HCT116 (cell line): ENCODE measurements at regions not wholly inside any gene's neighbourhood (a gene's known extent, or its start where the extent isn't known, plus 50 kb on each side); places are given as distances from the start of the nearest gene placed in this dataset.

Experiments used
- ATAC-seq: fragments of 200-7000 bp; cut with Tn5 transposase; 2 replicates; pipeline ENCODE4 v1.9.1; 2020; ENCODE audit warnings: mild to moderate bottlenecking, moderate library complexity
- BruUV-seq: library from RNA; stranded (reverse); fragments of 400-500 nt; replicated peaks from 2 replicates; lab custom pipeline; 2021; lab: Mats Ljungman, UMichigan
- CTCF ChIA-PET: fragments of 300-600 bp; sonication (Branson Sonifier 250); formaldehyde crosslinking; loops from one replicate; lab custom pipeline; 2021; ENCODE audit warnings: antibody characterized with exemption; lab: Charles Lee
- POLR2A ChIA-PET: fragments of 300-600, 350-600 bp; sonication (Branson Sonifier 250); formaldehyde crosslinking; loops from one replicate; lab custom pipeline; 2021; ENCODE audit warnings: antibody characterized with exemption; lab: Charles Lee
- RAD21 ChIA-PET, 2 experiments: fragments of 300-600 bp; sonication (Branson Sonifier 250); formaldehyde crosslinking; loops; one replicate each; lab custom pipeline; 2023; ENCODE audit warnings: low total read pairs in 2 of 2; ENCODE audit not compliant: uncharacterized antibody in 2 of 2, unreplicated experiment in 2 of 2, low non-redundant PET in 1 of 2; lab: Charles Lee
- DNase-seq: peaks from one replicate; pipeline ENCODE4 v3.0.0-alpha.2; 2010; ENCODE audit warnings: low read depth, low spot score
- H2AFZ ChIP-seq: fragments of 200-600 bp; shearing (Covaris generic), sonication (generic); 2 replicates; pipeline ENCODE4 v1.6.1; 2017; ENCODE audit warnings: low read depth, mixed run types, mixed read lengths, antibody characterized with exemption, low read length; ENCODE audit not compliant: poor library complexity, severe bottlenecking
- H3K27ac ChIP-seq: 2 replicates; pipeline ENCODE4 v1.5.1; 2012; ENCODE audit warnings: low read depth, low read length
- H3K27me3 ChIP-seq: fragments of 200-600 bp; sonication (generic); 2 replicates; pipeline ENCODE4 v1.6.1; 2016; ENCODE audit warnings: mixed run types, low read length, mixed read lengths; ENCODE audit not compliant: insufficient read depth
- H3K36me3 ChIP-seq, 2 experiments: fragments of 200-500 bp in 1 of 2; fragments of 200-600 bp in 1 of 2; sonication (Bioruptor generic) in 1 of 2; sonication (generic) in 1 of 2; 2 replicates each; pipeline versions ENCODE4 v1.5.1 to v1.6.1; 2014 to 2016; ENCODE audit warnings: low read length in 2 of 2, inconsistent platforms in 1 of 2, mixed read lengths in 1 of 2, mixed run types in 1 of 2; ENCODE audit not compliant: insufficient read depth in 2 of 2, control insufficient read depth in 1 of 2
- H3K4me1 ChIP-seq, 2 experiments: fragments of 200-600 bp in 1 of 2; sonication (generic) in 1 of 2; 2 replicates each; pipeline versions ENCODE4 v1.5.1 to v1.6.1; 2012 to 2017; ENCODE audit warnings: low read length in 2 of 2, inconsistent platforms in 1 of 2, mild to moderate bottlenecking in 1 of 2, mixed read lengths in 1 of 2, mixed run types in 1 of 2, moderate library complexity in 1 of 2; ENCODE audit not compliant: insufficient read depth in 2 of 2, control insufficient read depth in 1 of 2
- H3K4me2 ChIP-seq: fragments of 200-600 bp; sonication (generic); 2 replicates; pipeline ENCODE4 v1.6.1; 2017; ENCODE audit warnings: mixed run types, low read length, mixed read lengths
- H3K4me3 ChIP-seq, 2 experiments: fragments of 200-600 bp in 1 of 2; sonication (generic) in 1 of 2; replicated peaks in 1 of 2; 2 replicates each; pipeline ENCODE4 v1.5.1; 2011 to 2016; ENCODE audit warnings: low read length in 2 of 2, control low read depth in 1 of 2, low read depth in 1 of 2, mild to moderate bottlenecking in 1 of 2, mixed read lengths in 1 of 2, mixed run types in 1 of 2
- H3K79me2 ChIP-seq: fragments of 200-600 bp; sonication (generic); 2 replicates; pipeline ENCODE4 v1.6.1; 2017; ENCODE audit warnings: mild to moderate bottlenecking, mixed run types, low read length, moderate library complexity, mixed read lengths; ENCODE audit not compliant: insufficient read depth
- H3K9ac ChIP-seq: fragments of 200-600 bp; sonication (generic); 2 replicates; pipeline ENCODE4 v1.6.1; 2016; ENCODE audit warnings: low read length, mixed read lengths
- H3K9me2 ChIP-seq: fragments of 200-600 bp; sonication (generic), shearing (Covaris generic); 2 replicates; pipeline ENCODE4 v1.6.1; 2017; ENCODE audit warnings: mixed run types, mild to moderate bottlenecking, moderate library complexity; ENCODE audit not compliant: insufficient read depth
- H3K9me3 ChIP-seq, 2 experiments: fragments of 200-500 bp in 1 of 2; fragments of 200-600 bp in 1 of 2; sonication (Bioruptor generic) in 1 of 2; sonication (generic) in 1 of 2; 2 replicates each; pipeline ENCODE4 v1.6.1; 2014 to 2017; ENCODE audit warnings: low read length in 2 of 2, mixed read lengths in 2 of 2, inconsistent platforms in 1 of 2, low read depth in 1 of 2, mild to moderate bottlenecking in 1 of 2, mixed run types in 1 of 2, moderate library complexity in 1 of 2; ENCODE audit not compliant: control insufficient read depth in 1 of 2, insufficient read depth in 1 of 2
- H4K20me1 ChIP-seq: fragments of 200-600 bp; sonication (generic), shearing (Covaris generic); 2 replicates; pipeline ENCODE4 v1.6.1; 2017; ENCODE audit warnings: mixed run types, mild to moderate bottlenecking, moderate library complexity; ENCODE audit not compliant: insufficient read depth
- CEBPB ChIP-seq: IDR thresholded peaks from 2 replicates; pipeline ENCODE4 v1.6.1; 2012; ENCODE audit warnings: low read depth
- EGR1 ChIP-seq: IDR thresholded peaks from 2 replicates; pipeline ENCODE4 v1.6.1; 2012; ENCODE audit warnings: low read depth
- ELF1 ChIP-seq: IDR thresholded peaks from 2 replicates; pipeline ENCODE4 v1.6.1; 2012; ENCODE audit warnings: low read depth, borderline replicate concordance
- EZH2 ChIP-seq: fragments of 200-600 bp; sonication (generic); IDR thresholded peaks from 2 replicates; pipeline ENCODE4 v1.6.1; 2017; ENCODE audit warnings: antibody characterized with exemption, mixed run types
- EZH2phosphoT487 ChIP-seq: fragments of 200-600 bp; IDR thresholded peaks from 2 replicates; pipeline ENCODE4 v1.6.1; 2018; ENCODE audit warnings: antibody characterized with exemption, borderline replicate concordance
- FOSL1 ChIP-seq: IDR thresholded peaks from 2 replicates; pipeline ENCODE4 v1.6.1; 2012; ENCODE audit warnings: low read depth
- JUND ChIP-seq: IDR thresholded peaks from 2 replicates; pipeline ENCODE4 v1.6.1; 2012
- POLR2A ChIP-seq: IDR thresholded peaks from 2 replicates; pipeline ENCODE4 v1.7.0; 2011; ENCODE audit warnings: borderline replicate concordance; ENCODE audit not compliant: insufficient read depth, insufficient read length; ENCODE audit errors: extremely low read depth
- POLR2AphosphoS5 ChIP-seq: IDR thresholded peaks from 2 replicates; pipeline ENCODE4 v1.6.1; 2011; ENCODE audit warnings: mild to moderate bottlenecking, low read depth, low read length, moderate library complexity
- RAD21 ChIP-seq: IDR thresholded peaks from 2 replicates; pipeline ENCODE4 v1.6.1; 2012; ENCODE audit warnings: low read depth, mild to moderate bottlenecking
- REST ChIP-seq: IDR thresholded peaks from 2 replicates; pipeline ENCODE4 v1.6.1; 2012; ENCODE audit warnings: low read depth
- ZBTB33 ChIP-seq: IDR thresholded peaks from 2 replicates; pipeline ENCODE4 v1.6.1; 2011; ENCODE audit warnings: mild to moderate bottlenecking, low read length, moderate library complexity; ENCODE audit not compliant: insufficient replicate concordance; ENCODE audit errors: extremely low read depth
- intact Hi-C: fragments of 100-400 bp; cut with micrococcal nuclease; formaldehyde crosslinking; loops from 2 replicates; pipeline ENCODE4 v1.10.0; 2022

- TF ChIP-seq ZBTB33, result no peak
- no peak for TF ChIP-seq CEBPB
- no peak for TF ChIP-seq EZH2
- TF ChIP-seq RAD21, result no peak
- no peak for TF ChIP-seq FOSL1
- no peak for TF ChIP-seq POLR2AphosphoS5
- no peak for TF ChIP-seq EGR1
- no peak for TF ChIP-seq ELF1
- no peak for TF ChIP-seq JUND
Measured at GRCh38 chr7:156152390-156152789, 340.1 kb upstream of the SHH start (continued).

GRCh38 chr7:156151658-156152057, 339.4 kb upstream of the SHH start:
- Histone ChIP-seq H3K27ac (no peak overlapping the region), H4K20me1 (no peaks in the 10 kb centered on the region)
- ATAC-seq, result no peak
- TF ChIP-seq POLR2AphosphoS5 (no peak), EZH2phosphoT487 (no peak), POLR2A (no peak), REST (no peak), FOSL1 (no peak)
- TF ChIP-seq, all 23 proteins: peak for 0
- no peak overlapping the region for H3K4me2 ChIP-seq
- peaks cover 2 to 11% of the 10 kb centered on the region in 2 experiments; a peak in 3 of 4 replicates for H3K4me1 ChIP-seq
- no peaks in the 10 kb centered on the region for H3K36me3 ChIP-seq
- no peaks in the 10 kb centered on the region for H3K79me2 ChIP-seq
- intact Hi-C loops, result no loop called here
- POLR2A ChIA-PET, result no interaction called here
- BruUV-seq, result no TSS peak
- H3K9me2 ChIP-seq, result no peaks in the 10 kb centered on the region
- RAD21 ChIA-PET, result no interaction called here
- H3K4me3 ChIP-seq, result no peak overlapping the region
- H2AFZ ChIP-seq, result no peak overlapping the region
- no peak overlapping the region for H3K9ac ChIP-seq
- DNase-seq, result no peak
- no peaks in the 10 kb centered on the region for H3K27me3 ChIP-seq
- no peaks in the 10 kb centered on the region for H3K9me3 ChIP-seq
- CTCF ChIA-PET, result no interaction called here
